ENCODE measurements at regions not wholly inside any gene's neighbourhood (a gene's known extent, or its start where the extent isn't known, plus 50 kb on each side); places are given as distances from the start of the nearest gene placed in this dataset.

DNA sequence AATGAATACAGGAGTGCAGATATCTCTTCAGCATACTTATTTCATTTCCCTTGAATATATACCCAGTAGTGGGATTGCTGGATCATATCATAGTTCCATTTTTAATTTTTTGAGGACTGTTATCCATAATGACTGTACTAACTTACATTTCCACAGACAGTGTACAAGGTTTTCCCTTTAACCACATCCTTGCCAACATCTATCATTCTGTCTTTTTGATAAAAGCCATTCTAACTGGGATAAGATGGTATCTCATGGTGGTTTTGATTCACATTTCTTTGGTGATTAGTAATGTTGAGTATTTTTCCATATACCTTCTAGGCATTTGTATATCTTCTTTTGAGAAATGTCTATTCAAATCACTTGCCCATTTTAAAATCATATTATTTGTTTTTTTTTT is 325.2 kb downstream of the CYP26B1 start:
- TF ChIP-seq, protein P1, sequence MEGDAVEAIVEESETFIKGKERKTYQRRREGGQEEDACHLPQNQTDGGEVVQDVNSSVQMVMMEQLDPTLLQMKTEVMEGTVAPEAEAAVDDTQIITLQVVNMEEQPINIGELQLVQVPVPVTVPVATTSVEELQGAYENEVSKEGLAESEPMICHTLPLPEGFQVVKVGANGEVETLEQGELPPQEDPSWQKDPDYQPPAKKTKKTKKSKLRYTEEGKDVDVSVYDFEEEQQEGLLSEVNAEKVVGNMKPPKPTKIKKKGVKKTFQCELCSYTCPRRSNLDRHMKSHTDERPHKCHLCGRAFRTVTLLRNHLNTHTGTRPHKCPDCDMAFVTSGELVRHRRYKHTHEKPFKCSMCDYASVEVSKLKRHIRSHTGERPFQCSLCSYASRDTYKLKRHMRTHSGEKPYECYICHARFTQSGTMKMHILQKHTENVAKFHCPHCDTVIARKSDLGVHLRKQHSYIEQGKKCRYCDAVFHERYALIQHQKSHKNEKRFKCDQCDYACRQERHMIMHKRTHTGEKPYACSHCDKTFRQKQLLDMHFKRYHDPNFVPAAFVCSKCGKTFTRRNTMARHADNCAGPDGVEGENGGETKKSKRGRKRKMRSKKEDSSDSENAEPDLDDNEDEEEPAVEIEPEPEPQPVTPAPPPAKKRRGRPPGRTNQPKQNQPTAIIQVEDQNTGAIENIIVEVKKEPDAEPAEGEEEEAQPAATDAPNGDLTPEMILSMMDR (IDR thresholded peaks at IDR 0.05; ENCODE audit: insufficient read depth, low read length) = no peak
- TF ChIP-seq POLR2AphosphoS5 (IDR thresholded peaks at IDR 0.05; ENCODE audit: low read depth) (no peak), GABPA (IDR thresholded peaks at IDR 0.05; ENCODE audit: low read depth) (no peak)

Measured in HL-60 (cell line).